Panc1 (cell line): ENCODE measurements at regions not wholly inside any gene's neighbourhood (a gene's known extent, or its start where the extent isn't known, plus 50 kb on each side); places are given as distances from the start of the nearest gene placed in this dataset.

Experiments
- ATAC-seq: fragments of 200-7000 bp; cut with Tn5 transposase; 2 replicates; pipeline ENCODE4 v1.9.1; 2020; ENCODE audit warnings: mild to moderate bottlenecking, moderate library complexity
- BruUV-seq: library from RNA; stranded (reverse); fragments of 400-500 nt; replicated peaks from 2 replicates; lab custom pipeline; 2021; lab: Mats Ljungman, UMichigan
- CTCF ChIA-PET: fragments of 300-600 bp; sonication (Branson Sonifier 250); formaldehyde crosslinking; loops from one replicate; lab custom pipeline; 2022; ENCODE audit warnings: antibody characterized with exemption; lab: Charles Lee
- POLR2A ChIA-PET: fragments of 300-600 bp; sonication (Branson Sonifier 250); formaldehyde crosslinking; loops from one replicate; lab custom pipeline; 2022; ENCODE audit warnings: antibody characterized with exemption; lab: Charles Lee
- DNase-seq: peaks from one replicate; pipeline ENCODE4 v3.0.0-alpha.2; 2010; ENCODE audit warnings: low read depth, low spot score
- H3K27ac ChIP-seq: 2 replicates; pipeline ENCODE4 v1.5.1; 2011; ENCODE audit warnings: mild to moderate bottlenecking, low read length, inconsistent platforms
- H3K27me3 ChIP-seq: fragments of 200-500 bp; sonication (Bioruptor generic); 2 replicates; pipeline ENCODE4 v1.6.0; 2014; ENCODE audit warnings: low read length, inconsistent platforms; ENCODE audit not compliant: control insufficient read depth, insufficient read depth
- H3K36me3 ChIP-seq: fragments of 200-500 bp; sonication (Bioruptor generic); 2 replicates; pipeline ENCODE4 v1.5.1; 2014; ENCODE audit warnings: inconsistent platforms, mild to moderate bottlenecking, low read length, moderate library complexity; ENCODE audit not compliant: control insufficient read depth, insufficient read depth
- H3K4me1 ChIP-seq: 2 replicates; pipeline ENCODE4 v1.5.1; 2011; ENCODE audit warnings: inconsistent platforms, mild to moderate bottlenecking, low read length, moderate library complexity; ENCODE audit not compliant: control insufficient read depth, insufficient read depth
- H3K4me3 ChIP-seq, 2 experiments: 2 replicates each; pipeline ENCODE4 v1.5.1; 2011 to 2012; ENCODE audit warnings: low read depth in 2 of 2, low read length in 2 of 2, mild to moderate bottlenecking in 2 of 2, inconsistent platforms in 1 of 2, moderate library complexity in 1 of 2
- H3K9me3 ChIP-seq: fragments of 200-500 bp; sonication (Bioruptor generic); 2 replicates; pipeline ENCODE4 v1.5.1; 2014; ENCODE audit warnings: low read depth, mild to moderate bottlenecking, inconsistent platforms, low read length, moderate library complexity; ENCODE audit not compliant: control insufficient read depth, insufficient read depth
- CTCF ChIP-seq: fragments of 450-650 bp; IDR thresholded peaks from 2 replicates; pipeline ENCODE4 v1.5.1; 2017; ENCODE audit warnings: mild to moderate bottlenecking
- REST ChIP-seq, 2 experiments: IDR thresholded peaks; 2 replicates each; pipeline ENCODE4 v1.6.1; 2011 to 2012; ENCODE audit warnings: low read depth in 2 of 2, control low read depth in 1 of 2, low read length in 1 of 2, mild to moderate bottlenecking in 1 of 2, moderate library complexity in 1 of 2; ENCODE audit not compliant: insufficient read depth in 1 of 2
- in situ Hi-C: cut with HindIII; loops from 2 replicates; pipeline ENCODE4 v1.10.0; 2016; ENCODE audit warnings: low sequenced_read_pairs, low pct_unique_long_range_greater_than_20kb
- intact Hi-C: fragments of 100-400 bp; cut with micrococcal nuclease; formaldehyde crosslinking; loops from one replicate; pipeline ENCODE4 v1.10.0; 2022; ENCODE audit not compliant: unreplicated experiment

- Histone ChIP-seq H3K27ac (peak overlapping the region; percentile 71), H3K4me1 (peaks cover 16% of the 10 kb centered on the region; the same call in 1 of the 2 replicates), H3K27me3 (no peaks in the 10 kb centered on the region), H3K36me3 (no peaks in the 10 kb centered on the region), H3K9me3 (no peaks in the 10 kb centered on the region), H3K4me3 (peak overlapping the region; percentile 33 to 64)
- no peak for DNase-seq
- TF ChIP-seq REST (IDR thresholded peaks at IDR 0.05; ENCODE audit: insufficient read depth in 1 of 2, low read depth in 2 of 2, low read length in 1 of 2) (no peak), CTCF (peak; percentile 23; the same call in 1 of the 2 replicates)
- in situ Hi-C loops (no loop called here), intact Hi-C loops (no loop called here)
- ATAC-seq: peak; percentile 37
- ChIA-PET CTCF (no interaction called here), POLR2A (no interaction called here)
- no TSS peak for BruUV-seq
Measured at GRCh38 chr5:72557167-72558045, 50.2 kb upstream of the ZNF366 start.
